NCI-H510A (cell line): ENCODE measurements at regions not wholly inside any gene's neighbourhood (a gene's known extent, or its start where the extent isn't known, plus 50 kb on each side); places are given as distances from the start of the nearest gene placed in this dataset.
"Not testable (repeated sequence)": the region's sequence is repeated elsewhere in the genome, so short reads cannot be mapped to it uniquely, and the experiment has no call there.

Experiments used
- DNase-seq: peaks from one replicate; lab custom pipeline; 2025; lab: John Stamatoyannopoulos, UW

DNA sequence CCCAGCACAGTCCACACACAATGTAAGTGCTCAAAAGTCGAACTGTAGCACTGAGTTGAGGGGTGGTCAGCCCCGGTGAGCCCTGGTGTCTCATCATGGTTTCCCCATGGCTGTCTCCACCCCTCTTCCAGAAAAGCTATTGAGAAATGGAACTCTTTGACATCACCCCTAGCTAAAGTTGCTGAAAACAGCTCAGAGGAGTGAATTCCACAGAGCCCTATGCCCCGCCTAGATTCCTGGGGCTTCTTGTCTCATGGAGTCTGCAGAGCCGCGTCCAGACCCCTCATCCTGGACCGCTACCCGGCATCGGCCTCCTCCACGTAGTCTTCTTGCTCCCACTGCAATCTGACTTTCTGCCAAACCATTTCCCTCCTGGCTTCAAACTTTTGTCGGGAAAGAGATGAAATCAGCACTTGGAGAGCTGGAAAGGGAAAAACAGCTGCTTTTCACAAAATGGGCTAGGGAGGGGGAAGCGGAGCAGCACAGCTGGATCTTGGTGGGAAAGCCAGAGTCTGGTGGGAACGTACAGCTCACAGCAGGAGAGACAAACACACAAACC is 132.2 kb downstream of the SNX5 start:
- DNase-seq, result no peak

DNA sequence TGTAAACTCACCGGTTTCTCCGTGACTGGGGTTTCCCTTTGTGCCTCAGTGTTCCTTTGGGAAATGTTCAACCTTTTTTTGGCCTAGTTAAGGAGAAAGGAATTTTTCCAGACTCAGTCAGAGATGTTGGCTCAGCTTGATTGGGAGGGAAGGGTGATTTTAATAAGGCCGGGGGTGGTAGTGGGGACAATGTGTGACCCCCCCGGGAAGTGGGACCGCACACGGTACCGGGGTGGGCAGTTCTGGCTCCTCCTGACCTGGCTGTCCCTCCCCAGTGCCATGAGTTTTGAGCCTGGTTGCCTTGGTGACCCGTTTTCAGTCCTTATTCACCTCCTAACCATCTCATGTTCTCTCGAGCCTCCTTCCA is 132.7 kb downstream of the SNX5 start:
- no peak for DNase-seq

DNA sequence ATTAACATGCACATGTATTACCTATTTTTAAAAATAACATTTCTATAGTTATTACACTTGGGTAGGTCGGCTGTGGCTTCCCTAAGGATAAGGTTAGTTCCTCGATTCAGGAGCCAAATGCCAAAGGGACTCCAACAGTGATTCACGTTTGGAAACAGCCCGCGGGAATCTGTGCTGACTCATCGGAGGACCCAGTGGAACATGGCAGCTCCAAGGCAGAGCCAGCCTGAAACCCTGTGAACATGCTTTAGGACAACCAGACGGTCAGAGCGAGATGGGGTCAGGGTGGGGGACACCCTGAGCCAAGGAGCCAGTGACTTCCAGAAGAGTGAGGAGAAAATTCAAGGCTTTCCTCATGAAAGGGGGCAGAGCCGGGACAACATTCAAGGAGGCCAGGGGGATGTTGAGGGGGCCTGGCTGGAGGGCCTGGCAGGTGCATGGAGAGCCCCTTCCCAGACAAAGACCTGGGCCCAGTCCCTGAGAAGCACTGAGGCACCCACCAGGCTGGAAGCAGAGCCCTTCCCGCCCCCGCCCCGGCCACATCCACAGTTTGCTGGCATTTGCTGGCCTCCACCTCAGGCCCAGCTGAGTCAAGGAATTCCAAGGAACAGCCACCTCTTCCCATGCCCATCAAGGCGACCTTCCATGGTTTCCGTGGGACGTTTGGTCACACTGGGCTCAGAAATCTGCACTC is 133.2 kb downstream of the SNX5 start:
- DNase-seq, result no peak

DNA sequence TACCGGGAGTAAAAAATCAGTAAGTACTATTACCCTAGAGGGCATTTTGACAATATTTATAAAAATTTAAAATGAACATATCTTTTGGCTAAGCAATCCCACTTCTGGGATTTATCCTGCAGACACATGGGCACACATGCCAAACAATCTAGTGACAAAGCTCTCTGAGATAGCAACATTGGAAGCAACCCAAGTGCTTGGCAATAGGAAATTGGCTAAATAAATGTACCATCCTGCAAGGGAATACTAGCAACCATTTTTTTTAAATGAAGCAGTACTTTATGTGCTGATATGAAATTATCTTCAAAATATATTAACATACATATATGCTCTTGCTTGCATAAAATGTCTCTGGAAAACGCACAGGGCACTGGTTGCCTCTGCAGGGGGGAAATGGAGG is 133.8 kb downstream of the SNX5 start:
- no peak for DNase-seq

DNA sequence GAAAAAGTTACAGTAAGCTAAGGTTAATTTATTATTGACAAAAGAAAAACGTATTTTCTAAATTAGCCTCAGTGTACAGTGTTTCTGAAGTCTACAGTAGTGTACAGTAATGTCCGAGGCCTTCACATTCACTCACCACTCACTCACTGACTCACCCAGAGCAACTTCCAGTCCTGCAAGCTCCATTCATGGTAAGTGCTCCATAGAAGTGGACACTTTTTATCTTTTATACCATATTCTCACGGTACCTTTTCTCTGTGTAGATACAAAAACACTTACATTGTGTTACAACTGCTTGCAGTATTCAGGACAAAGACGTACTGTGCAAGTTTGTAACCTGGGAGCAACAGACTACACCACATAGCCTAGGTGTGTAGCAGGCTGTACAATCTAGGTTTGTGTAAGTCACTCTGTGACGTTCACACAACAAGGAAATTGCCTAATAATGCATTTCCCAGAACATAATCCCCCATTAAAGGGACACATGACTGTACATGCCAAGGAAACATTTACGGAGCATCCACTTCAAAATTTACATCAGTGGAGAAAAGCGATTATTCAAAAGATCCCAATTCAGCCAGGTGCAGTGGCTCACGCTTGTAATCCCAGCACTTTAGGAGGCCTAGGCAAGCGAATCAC is 133.4 kb downstream of the BANF2 start:
- no peak for DNase-seq

DNA sequence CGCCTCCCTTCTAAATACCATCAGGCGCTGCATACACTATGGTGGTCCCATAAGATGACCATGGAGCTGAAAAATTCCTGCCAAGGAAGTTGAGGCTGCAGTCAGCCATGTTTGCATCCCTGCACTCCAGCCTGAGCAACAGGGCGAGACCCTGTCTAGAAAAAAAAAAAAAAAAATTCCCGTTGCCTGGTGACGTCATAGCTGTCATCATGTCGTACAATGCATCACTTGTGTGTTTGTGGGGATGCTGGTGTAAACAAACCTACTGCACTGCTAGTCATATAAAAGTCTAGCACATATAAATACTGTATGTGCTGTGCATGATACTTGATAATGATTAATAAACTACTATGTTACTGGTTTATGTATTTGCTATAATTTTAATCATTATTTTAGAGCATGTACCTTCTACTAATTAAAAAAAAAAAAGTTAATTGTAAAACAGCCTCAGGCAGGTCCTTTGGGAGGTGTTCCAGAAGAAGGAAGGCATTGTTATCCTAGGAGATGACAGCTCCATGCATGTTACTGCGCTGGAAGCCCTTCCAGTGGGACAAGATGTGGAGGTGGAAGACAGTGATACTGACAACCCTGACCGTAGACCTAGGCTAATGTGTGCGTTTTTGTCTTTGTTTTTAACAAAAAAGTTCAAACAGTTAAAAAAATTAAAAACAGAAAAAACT is 132.6 kb downstream of the BANF2 start:
- no peak for DNase-seq

DNA sequence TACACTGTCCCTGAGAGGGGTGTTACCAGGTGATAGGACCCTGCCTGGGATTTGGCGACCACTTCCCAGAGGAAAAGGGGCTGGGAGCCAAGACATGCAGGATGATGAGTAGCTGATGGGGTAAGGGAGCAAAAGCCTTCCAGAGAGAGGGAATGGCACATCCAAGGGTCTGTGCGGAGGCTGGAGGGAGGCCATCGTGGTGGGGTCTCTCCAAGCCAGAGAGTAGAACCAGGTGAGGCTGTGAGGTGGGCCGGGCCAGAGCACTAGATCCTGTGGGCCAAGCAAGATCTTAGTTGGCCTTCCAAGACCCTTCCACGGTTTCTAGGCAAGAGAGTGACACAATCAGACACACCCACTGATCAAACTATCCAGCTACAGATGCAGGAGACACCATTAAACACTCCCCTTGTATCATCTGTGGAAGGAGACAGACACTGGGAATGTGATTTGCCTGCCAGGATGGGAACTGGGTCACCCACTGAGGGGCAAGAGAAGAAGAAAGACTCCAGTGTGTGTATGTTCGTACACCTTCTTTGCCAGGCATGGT is 128.9 kb downstream of the BANF2 start:
- no peak for DNase-seq

DNA sequence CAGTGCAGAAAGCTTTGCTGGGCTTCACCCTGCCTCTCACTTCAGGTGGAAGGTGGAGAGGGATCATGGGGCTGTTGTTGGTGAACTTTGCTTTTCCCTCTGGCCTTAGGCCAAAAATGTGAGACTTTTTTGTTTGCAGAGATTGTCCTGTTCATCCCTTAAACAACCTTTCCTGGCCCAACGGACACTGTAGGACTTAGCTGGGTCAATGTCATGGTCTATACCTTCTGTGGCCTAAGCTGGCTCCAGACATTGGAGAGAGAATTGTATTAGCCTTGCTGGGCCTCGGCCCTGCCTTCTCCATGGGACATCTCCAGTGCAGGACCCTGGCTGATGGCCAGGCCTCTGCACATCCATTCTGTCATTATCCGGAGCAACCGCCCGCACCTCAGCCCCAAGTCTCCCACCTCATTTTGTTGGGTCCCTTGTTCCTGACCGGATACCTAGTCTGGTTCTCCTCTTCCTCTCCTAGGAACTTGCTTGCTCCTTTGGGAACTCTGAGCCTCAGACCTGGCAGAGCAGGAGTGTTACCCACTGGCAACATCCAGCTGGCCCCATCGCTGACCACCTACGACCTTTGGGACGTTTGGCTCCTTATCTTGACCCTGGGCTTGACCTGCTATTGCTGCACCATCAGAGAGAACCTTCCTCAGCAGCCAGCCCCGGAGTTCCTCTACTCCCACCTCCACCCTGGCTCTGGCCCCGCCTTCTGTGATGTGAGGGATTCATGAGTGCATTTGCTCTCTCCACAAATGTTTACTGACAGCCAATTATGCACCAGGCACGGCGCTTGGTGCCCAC is 128.2 kb downstream of the BANF2 start:
- no peak for DNase-seq

DNA sequence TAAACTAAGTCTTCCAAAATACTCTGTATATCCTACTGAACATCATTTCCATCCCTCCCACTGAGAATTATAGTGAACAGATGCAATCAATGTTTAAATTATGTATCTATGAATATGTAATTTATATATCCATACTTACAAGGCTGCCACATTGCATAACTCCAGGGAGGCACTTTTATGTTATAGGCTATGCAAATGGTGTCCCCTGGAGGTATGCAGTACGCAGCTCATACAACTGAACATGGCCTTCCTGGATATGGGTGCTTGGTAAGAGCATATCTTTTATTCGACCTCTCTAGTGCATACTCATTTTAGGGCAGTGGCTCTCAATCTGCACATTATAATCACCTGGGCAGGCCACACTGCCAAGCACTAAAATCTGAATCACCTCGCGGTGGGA is 127.3 kb downstream of the BANF2 start:
- DNase-seq, result no peak

DNA sequence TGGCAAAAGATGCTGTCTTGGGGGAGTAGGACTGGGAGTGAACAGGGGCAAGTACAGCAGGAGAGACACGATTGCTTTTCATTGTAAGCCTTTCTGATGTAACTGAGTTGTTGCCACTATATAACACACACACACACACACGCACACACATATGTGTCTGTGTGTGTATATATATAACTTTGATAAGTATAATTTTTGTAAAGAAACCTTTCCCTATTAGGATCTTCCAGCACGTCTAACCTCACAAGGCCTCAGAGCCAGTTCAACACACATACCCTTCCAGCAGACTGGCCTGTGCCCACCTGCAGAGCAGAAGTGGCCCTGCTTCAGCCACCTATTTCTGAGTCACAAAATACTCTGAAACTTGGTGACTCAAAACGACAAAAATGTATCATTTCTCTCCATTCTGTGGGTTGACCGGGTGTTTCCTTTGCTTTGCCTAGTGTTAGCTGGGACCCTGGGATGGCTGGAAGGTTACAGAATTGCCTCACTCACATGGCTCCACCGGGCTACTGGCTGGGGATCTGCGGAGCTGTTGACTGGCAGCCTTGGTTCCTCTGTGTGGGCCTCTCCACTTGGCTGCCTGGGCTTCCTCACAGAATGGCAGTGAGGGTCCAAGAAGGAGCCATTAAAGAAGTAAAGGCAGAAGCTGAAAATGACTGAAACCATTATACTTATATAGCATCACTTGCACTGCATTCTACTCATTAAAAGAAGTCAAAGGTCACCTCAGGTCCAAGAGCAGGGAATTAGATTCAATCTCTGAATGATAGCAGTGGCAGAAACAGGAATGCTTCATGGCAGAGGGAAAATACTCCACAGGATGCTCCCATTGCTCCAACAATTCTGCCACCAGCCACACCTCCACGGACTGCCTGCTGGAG is 126.4 kb downstream of the BANF2 start:
- DNase-seq, result no peak

DNA sequence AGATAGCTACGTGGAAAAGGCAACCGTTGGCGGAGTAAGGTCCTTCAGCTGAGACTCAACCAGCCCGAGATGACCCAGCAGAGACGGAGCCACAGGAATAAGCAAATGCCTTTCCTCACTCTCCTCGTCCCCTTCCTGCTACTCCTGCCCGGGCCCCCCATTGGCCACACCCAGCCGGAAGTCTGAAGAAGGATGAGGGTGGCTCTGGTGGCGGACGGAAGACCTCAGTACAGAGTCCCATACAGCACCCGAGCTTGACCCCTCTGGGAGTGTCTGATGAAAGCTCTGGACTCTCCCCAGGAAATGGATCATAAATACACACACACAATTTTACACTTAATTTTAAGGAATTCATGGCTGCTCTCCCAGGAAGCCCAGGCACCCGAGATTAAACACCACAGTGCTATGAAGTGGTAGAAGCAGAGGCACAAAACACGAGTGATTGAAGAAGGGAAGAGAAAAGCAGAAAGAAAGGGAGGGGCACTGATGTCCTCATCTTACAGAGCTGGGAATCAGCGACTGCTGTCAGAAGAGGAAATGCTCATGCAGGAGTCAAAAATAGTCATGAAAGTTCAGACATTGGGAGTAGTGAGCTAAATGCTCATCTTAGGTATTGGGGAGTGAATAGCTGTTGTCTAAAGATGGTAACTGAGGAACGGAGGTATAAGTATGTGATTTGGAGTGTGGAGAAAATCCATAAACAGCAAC is 125.6 kb downstream of the BANF2 start:
- DNase-seq, result no peak

DNA sequence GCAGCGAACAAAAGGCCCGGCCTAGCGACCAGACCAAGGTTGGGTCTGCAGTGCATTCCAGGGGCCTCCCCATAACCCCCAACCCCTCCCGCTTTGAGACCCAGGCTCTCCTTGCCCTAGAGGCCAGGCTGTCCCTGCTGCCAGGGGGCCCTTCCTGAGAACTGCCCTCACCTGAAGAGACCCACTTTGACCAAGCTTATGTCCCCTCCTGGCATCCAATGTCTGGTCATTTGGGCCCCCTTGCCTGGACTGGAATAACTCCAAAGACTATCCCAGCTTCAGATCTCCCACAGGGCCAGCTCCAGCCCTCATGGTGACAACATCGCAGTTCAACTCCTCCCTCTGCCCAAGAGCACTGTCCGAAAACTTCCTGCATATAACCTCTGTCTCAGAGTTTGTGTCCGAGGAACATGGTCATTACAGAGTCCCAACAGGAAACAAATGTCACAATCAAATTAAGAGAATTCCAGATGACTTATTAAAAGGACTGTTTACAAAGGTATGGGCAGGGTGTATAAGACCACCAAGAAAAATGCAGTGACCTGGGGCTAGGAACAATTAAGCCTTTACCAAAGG is 125.0 kb downstream of the BANF2 start:
- DNase-seq, result no peak

DNA sequence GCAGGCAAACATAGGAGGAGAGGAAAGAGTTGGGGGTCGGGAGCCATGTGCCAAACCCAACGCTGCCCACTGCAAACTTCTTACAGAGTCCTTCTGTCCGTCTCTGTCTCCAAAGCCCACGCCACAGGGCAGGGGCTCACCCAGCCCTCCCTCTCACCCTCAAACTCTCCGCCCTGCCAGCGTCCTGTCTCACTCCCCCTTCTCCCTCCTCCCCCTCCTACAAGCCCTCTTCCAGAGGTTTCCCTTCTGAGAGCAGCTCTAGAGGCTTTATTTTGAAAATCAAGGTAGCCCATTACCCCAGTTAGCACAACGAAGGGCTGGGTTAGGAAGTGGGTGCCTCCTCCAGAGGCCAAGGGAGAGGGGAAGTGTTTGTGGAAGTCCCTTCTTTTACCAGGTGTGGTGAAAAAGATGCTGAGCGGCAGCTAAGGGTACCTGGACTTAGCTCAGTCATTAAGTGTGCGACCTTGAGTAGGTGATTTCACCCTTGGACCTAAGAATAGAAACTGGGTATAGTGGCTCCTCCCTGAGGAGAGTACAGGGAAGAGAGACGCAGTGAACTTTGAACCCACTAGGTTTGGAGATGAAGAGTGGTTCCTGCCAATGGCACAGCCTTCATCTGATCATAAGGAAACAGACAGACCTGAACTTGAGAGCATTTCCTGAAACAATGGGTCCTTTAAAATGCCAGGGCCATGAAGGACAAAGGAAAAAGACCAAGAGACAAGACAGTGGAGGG is 123.8 kb downstream of the BANF2 start:
- DNase-seq, result no peak

DNA sequence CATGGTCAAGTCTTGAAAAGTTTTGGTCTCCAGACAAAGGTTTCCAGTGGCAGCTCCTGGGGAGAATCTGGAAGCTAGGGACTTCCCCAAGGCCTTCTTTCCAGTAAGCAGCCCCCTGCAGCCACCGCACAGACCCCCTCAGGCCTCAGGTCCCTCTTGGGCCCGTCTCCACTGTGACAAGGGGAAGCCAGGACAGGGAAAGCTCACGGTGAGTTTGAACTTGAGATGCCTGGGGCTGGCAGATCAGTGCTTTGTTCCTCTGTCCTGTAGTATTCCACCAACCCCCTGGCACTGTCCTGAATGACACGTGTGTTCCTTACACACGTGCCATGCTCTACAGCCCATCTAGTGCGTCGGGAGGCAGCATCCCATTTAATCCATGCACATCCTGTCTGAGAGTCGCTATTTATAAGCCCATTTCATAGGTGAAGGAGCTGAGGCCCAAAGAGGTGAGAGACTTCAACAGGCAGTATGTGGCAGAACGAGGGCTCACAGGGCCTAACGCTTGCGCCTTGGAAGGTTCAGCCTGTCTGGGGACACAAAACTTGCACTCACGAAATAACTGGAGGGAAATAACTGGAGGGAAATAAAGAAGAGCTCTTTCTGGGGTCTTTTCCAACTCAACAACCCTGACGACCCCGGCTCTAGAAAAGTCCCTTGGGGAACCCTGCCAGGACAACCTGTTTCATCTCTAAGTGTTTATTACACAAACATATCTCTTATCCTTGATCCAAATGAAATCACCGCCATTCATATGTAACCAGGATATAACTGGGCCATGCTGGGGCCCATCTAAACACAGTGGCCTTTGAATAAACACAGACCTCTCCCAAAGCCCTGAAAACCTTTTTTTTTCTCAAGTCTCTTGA is 123.0 kb downstream of the BANF2 start:
- no peak for DNase-seq

DNA sequence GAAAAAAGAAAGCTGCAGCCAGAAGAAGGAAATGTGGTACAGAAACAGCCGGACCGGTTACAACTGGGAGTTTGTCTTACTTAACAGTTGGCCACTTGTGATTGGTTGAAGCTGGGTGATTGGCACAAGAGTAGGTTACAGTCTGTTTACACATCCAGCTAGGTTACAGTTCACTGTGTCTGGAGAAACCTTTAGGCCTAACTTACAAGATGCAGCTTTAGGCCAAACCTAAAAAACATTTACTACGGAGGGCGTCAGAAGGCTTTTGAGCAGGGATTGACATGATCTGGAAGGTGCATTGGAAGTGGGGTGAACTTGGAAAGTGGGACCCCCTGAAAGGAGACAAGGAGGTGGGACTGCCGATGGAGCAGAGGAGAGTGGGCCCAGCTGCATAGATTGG is 122.3 kb downstream of the BANF2 start:
- DNase-seq, result peak; percentile 39

DNA sequence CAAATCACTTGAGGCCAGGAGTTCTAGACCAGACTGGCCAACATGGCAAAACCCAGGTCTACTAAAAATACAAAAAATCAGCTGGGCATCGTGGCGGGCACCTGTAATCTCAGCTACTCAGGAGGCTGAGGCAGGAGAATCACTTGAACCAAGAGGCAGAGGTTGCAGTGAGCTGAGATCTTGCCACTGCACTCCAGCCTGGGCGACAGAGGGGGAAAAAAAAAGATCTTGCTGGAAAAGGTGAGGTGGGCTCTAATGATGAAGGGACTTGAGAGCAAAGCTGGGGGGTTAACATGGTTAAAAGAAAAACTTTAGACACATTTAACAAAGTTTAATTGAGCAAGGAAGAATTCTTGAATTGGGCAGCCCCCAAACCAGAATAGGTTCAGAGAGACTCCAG is 121.8 kb downstream of the BANF2 start:
- DNase-seq, result not testable (repeated sequence)

DNA sequence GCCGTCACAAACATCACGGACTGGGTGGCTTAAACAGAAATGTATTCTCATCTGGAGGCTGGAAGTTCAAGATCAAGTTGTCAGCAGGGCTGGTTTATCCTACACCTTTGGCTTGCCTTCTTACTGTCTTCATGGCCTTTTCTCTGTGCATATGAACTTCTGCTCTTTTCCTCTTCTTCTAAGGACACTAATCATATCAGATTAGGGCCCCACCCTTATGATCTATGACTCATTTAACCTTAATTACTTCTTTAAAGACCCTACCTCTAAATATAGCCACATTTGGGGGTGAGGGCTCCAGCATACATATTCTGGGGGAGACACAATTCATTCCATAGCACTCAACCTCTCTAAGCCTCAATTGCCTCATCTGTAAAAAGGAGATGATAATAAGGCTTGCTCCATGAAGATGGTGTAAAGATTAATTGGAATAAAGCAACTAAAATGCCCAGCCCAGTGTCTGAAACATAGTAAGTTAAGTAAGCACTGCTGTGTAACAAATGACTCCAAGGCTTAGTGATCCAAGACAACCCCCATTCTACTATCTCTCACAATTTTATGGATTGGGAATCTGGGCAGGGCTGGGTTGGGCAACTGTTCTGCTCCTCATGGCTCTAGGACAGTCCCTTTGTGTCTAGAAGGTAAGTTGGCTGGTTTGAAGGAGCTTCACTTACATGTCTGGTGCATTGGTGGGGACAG is 119.8 kb downstream of the BANF2 start:
- DNase-seq, result no peak

DNA sequence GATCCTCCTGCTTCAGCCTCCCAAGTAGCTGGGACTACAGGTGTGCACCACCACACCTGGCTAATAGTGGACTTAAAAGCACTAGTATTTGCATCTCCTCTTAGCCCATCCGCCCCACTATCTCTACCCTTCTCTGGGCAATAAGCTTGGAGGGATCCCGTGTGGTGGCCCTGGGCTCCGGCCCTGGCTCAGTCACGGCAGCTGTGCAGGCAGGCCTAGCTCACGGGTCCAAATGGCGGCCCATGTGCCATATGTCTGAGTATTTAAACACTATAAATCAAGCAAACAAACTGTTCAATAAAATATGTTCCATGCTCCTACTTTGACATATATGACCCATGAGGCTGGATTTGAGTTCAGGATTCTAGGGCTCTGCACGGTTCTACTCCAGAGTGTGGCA is 118.4 kb downstream of the BANF2 start:
- DNase-seq, result no peak
